Activated CD4-positive, alpha-beta T cell treated with anti-CD3 and anti-CD28 coated beads, Interleukin-2, Interleukin-6, amounts not matched to agents 100 ng/mL and 50 ng/mL, durations not matched to agents 16 hours and 8 hours (primary cell): ENCODE measurements at regions not wholly inside any gene's neighbourhood (a gene's known extent, or its start where the extent isn't known, plus 50 kb on each side); places are given as distances from the start of the nearest gene placed in this dataset.
"Not testable (repeated sequence)": the region's sequence is repeated elsewhere in the genome, so short reads cannot be mapped to it uniquely, and the experiment has no call there.

Experiments
- DNase-seq: peaks from one replicate; pipeline ENCODE4 v3.0.0-alpha.2; 2020

DNA sequence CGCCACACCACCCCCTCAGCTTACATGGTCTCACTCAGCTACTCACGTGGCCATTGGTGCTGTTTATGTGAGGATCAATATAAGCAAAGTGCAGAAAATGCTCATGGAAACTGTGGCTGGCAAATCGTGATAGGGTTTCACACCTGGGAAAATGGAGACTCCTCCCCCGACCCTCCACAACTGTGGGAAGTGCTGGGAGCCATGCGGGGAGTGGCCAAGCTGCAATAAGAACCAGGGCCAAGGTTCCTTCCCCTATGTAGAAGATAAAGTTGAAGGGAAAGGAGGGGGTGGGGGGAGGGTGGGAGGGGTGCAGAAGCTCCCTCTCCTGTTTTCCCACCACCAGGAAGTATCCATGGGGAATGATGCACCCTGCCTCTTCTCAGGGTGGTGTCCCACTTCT, 145.5 kb upstream of the MAMLD1 start:
- DNase-seq: no peak

GRCh38 chrX:150219374-150220185, 143.5 kb upstream of the MAMLD1 start:
- DNase-seq: peak; percentile 22

GRCh38 chrX:150223176-150224015, 139.7 kb upstream of the MAMLD1 start:
- DNase-seq: no peak

GRCh38 chrX:150224676-150225075, 138.4 kb upstream of the MAMLD1 start:
- DNase-seq: no peak

- no peak for DNase-seq
These were observed 137.9 kb upstream of the MAMLD1 start for GRCh38 chrX:150225266-150225665.

- no peak for DNase-seq
These were observed 137.4 kb upstream of the MAMLD1 start for GRCh38 chrX:150225756-150226155.

- DNase-seq: no peak
These were observed 136.7 kb upstream of the MAMLD1 start for GRCh38 chrX:150226223-150226965.

DNA sequence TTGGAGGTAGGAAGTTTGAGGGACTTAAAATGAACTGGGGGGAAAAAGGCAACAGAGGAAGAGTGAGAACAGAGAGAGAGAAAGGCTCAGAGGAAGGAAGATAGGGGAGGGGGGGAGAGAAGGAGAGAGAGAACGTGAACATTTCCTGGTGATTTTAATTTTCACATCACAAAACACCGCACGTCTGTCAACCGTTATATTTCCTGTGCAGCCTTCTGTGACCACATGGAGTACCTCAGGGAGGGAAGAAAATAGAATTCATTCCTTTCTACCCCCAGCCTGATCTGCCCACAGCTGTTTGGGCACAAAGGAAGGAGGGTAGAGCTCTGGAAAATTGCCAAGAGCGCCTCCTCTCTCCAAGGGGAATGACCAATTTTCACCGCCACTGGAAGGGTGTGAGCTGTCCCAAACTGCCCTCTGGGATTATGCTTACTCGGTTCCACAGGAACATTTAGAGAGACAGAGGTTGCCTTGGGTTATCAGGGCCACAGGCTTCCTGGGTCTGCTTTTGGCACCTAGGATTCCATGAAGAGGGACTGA, 135.7 kb upstream of the MAMLD1 start:
- no peak for DNase-seq

DNA sequence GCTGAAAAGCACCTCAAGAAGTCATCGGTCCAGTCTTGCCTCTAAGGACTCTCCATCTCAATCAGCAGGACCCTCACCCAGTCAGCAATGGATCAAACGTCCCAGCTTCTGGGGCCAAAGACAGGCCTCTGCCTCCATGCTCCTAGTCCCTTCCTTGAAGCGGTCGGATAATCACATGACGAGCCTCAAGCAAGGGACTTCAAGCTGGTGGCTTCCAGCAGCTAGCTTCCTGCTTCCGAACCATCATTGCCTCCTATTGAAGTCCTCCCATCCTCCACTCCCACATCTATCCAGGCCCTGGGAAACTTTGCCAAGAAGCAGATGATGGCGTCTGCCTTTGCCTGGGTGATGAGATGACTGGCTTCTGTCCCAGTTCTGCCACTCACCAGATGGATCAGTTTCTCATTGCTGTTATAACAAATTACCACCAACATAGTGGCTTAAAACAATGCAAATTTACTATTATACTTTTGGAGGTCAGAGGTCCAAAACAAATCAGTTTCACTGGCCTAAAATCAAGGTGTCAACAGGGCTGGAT, 135.2 kb upstream of the MAMLD1 start:
- no peak for DNase-seq

DNA sequence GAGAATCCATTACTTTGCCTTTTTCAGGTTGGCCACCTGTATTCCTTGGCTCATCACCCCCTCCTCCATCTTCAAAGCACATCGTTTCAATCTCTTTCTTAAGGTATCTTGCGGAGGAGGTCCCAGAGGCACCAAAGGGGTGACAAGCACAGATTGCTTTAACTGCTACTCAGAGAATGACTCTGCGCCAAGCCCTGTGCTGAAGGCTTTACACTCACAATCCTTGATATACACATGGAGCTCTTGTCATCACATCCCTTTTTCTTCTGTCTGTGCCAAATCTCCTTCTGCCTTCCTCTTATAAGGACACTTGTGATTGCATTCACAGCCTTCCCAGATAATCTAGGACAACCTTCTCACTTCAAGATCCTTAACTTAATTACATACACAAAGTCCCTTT, 134.7 kb upstream of the MAMLD1 start:
- DNase-seq: no peak

GRCh38 chrX:150229030-150229429, 134.1 kb upstream of the MAMLD1 start:
- no peak for DNase-seq

- no peak for DNase-seq
These were observed 133.6 kb upstream of the MAMLD1 start for GRCh38 chrX:150229481-150229880.

DNA sequence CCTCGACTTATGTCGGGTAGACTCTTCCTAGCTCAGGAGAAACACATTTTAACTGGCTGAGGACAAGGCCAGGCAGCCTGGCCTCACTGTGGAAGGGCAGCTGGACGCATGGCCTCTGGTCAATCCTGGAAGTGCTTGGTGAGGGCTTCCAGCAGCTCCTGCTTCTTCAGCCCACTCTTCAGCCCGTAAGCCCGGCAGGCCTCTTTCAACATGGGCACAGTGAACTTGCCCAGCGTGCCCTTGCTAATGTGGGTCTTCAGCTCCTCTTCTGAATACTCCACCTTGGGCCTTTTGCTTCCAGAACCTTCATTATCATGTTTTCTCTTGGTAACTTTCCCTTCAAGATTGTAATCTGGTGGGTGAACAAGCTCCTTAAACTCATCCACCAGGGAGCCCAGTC, 132.2 kb upstream of the MAMLD1 start:
- not testable (repeated sequence) for DNase-seq

GRCh38 chrX:150231368-150231767, 131.7 kb upstream of the MAMLD1 start:
- not testable (repeated sequence) for DNase-seq

- DNase-seq: not testable (repeated sequence)
These were observed 130.9 kb upstream of the MAMLD1 start for GRCh38 chrX:150232222-150232621.

- DNase-seq: no peak
These were observed 129.0 kb upstream of the MAMLD1 start for GRCh38 chrX:150234126-150234525.

DNA sequence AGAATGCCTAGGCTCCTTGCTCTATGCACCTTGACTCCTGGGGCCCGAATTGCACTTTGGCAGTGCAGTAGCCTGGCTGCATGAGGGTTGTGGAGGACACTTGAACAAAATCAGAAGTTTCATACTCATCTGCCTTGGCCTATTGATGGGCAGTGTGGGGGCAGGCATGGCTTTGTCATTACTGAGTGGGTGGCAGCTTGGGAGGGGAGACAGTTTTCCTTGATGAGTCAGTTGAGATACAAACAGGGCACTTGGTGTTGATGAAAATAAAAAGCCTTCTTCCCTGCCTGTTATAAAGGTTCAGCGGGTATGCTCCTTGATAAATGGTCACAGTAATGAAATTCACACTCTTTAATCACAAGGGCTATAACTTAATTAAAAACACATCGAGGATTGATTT, 126.8 kb upstream of the MAMLD1 start:
- no peak for DNase-seq

DNA sequence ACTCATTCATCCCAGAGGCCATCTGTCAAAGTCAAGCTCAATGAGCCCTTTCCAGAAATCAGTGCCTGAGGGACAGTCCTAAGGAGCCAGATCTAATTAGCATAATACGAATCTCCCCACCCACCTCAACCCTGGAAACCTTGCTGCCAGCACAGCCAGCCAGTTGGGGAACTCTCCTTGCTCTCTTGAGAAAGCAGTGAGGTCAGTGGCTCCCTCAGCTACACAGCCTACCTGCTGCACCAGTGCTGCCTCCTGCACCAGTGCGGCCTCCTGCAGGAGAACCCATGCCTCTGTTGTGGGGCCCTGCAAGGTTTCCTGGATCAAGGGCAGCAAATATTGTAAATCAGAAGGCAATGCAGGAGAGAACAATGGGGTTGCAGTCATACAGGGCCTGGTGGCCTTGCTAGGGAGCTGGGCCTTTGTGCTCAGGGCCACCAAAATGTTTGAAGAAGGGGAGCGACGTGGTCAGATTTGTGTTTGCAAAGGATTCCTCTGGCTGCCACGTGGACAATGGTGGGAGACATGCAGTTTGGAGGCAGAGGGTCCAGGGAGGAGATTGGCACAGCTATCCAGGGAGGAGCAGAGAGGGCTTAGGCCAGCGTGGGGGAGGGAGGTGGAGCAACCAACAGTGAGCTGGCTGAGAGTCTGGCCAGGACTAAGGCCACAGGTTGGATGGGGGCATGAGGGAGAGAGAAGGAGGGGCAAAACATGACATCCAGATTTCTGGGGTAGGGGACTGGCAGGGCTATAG, 124.3 kb upstream of the MAMLD1 start:
- DNase-seq: no peak

DNA sequence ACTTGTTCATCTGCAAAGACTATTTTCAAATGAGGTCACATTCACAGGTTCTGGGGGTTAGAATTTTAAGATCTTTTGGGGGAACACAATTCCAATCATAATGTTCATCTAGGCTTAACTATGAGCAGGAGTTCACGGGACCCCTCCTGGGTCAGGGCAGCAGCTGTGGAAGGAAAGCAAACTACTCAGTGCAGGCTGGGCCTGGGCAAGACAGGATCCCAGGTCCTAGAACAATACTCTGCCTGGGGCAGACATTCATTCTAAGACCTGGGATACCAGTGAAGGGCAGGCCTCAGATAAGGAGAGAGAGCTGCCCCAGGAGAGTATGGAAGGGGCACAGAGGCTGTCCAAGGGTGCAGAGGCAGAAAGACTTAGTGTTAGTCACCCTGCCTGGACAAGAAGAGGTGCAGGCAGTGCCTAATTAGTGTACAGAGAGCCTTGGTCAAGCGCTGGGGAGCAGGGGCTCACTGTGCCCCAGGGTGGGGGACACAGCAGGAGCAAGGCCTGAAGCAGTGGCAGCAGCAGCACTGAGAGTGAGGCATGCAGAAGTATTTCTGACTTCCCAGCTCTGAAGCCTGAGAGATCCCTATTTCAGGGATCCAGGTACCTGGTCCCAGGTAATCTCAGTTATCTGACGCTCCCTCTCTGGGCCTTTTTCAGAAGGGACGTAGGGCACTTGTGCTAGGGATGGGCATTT, 123.0 kb upstream of the MAMLD1 start:
- DNase-seq: no peak

DNA sequence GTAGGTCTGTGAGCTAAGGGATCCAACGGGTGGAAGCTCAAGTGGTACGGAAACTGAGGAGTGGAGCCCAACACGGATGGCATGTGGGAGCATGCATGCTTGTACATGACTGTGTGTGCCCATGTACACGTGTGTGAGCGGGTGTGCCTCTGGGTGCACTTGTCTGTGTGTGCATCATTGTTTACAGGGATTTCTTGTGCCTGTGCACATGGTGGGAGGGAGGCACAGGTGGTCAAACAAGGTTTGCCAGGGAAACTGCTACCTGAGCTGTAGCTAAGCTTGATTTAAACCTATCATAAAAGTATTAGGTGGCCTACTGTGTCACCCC, 122.5 kb upstream of the MAMLD1 start:
- DNase-seq: no peak

GRCh38 chrX:150253959-150254620, 109.0 kb upstream of the MAMLD1 start:
- DNase-seq: no peak
